Liver (tissue), 8 donors: ENCODE measurements at regions not wholly inside any gene's neighbourhood (a gene's known extent, or its start where the extent isn't known, plus 50 kb on each side); places are given as distances from the start of the nearest gene placed in this dataset.

Source experiments
- DNase-seq: peaks from one replicate; pipeline ENCODE4 v3.0.0-alpha.2; 2017; ENCODE audit warnings: low spot score
- H3K27ac ChIP-seq, 2 donors: one replicate each; pipeline ENCODE4 v1.7.0; 2013; ENCODE audit warnings: inconsistent platforms in 2 of 2, low read length in 2 of 2, control low read depth in 1 of 2, low read depth in 1 of 2, mild to moderate bottlenecking in 1 of 2
- H3K27me3 ChIP-seq, 4 donors: one replicate each; pipeline versions ENCODE4 v1.6.1 to v1.7.0; 2013; ENCODE audit warnings: low read length in 3 of 4, inconsistent platforms in 1 of 4, mild to moderate bottlenecking in 1 of 4, moderate library complexity in 1 of 4; ENCODE audit not compliant: control insufficient read depth in 4 of 4, insufficient read depth in 4 of 4
- H3K36me3 ChIP-seq, 4 donors: one replicate each; pipeline versions ENCODE4 v1.6.1 to v1.7.0; 2013; ENCODE audit warnings: low read length in 3 of 4, mild to moderate bottlenecking in 3 of 4, low read depth in 1 of 4, moderate library complexity in 1 of 4; ENCODE audit not compliant: control insufficient read depth in 4 of 4, insufficient read depth in 3 of 4
- H3K4me1 ChIP-seq, 4 donors: one replicate each; pipeline versions ENCODE4 v1.6.1 to v1.7.0; 2013; ENCODE audit warnings: low read length in 3 of 4, mild to moderate bottlenecking in 3 of 4, moderate library complexity in 1 of 4; ENCODE audit not compliant: control insufficient read depth in 4 of 4, insufficient read depth in 4 of 4
- H3K4me3 ChIP-seq, 3 donors: one replicate each; pipeline versions ENCODE4 v1.6.1 to v1.7.0; 2013; ENCODE audit warnings: low read length in 3 of 3, control low read depth in 1 of 3, low read depth in 1 of 3, mild to moderate bottlenecking in 1 of 3
- H3K9ac ChIP-seq, 2 donors: one replicate each; pipeline ENCODE4 v1.7.0; 2013; ENCODE audit warnings: low read length in 2 of 2, mild to moderate bottlenecking in 2 of 2, moderate library complexity in 2 of 2, control low read depth in 1 of 2, low read depth in 1 of 2
- H3K9me3 ChIP-seq, 4 donors: one replicate each; pipeline versions ENCODE4 v1.6.1 to v1.7.0; 2013; ENCODE audit warnings: low read length in 3 of 4; ENCODE audit not compliant: control insufficient read depth in 4 of 4
- CTCF ChIP-seq: fragments of 150-350 bp; IDR thresholded peaks from 2 replicates; pipeline ENCODE4 v1.5.1; 2017; ENCODE audit warnings: improper control_type of control experiment, low read depth, low read length; ENCODE audit not compliant: missing input control
- EGR1 ChIP-seq, 2 donors: IDR thresholded peaks; 2 replicates each; pipeline ENCODE4 v1.6.1; 2016 to 2018; ENCODE audit warnings: antibody characterized with exemption in 2 of 2, low read depth in 2 of 2
- FOXA1 ChIP-seq: IDR thresholded peaks from 2 replicates; pipeline ENCODE4 v1.6.1; 2016; ENCODE audit warnings: antibody characterized with exemption
- FOXA2 ChIP-seq: IDR thresholded peaks from 2 replicates; pipeline ENCODE4 v1.6.1; 2016; ENCODE audit warnings: antibody characterized with exemption
- GABPA ChIP-seq, 2 donors: IDR thresholded peaks in 1 of 2; conservative IDR thresholded peaks in 1 of 2; 2 replicates each; pipeline ENCODE4 v1.6.1; 2016; ENCODE audit warnings: antibody characterized with exemption in 2 of 2, mild to moderate bottlenecking in 1 of 2, moderate library complexity in 1 of 2
- HNF4A ChIP-seq, 2 donors: conservative IDR thresholded peaks; 2 replicates each; pipeline ENCODE4 v1.6.1; 2016; ENCODE audit warnings: antibody characterized with exemption in 2 of 2, mild to moderate bottlenecking in 2 of 2
- HNF4G ChIP-seq: IDR thresholded peaks from 2 replicates; pipeline ENCODE4 v1.6.1; 2016; ENCODE audit warnings: antibody characterized with exemption
- JUND ChIP-seq, 2 donors: IDR thresholded peaks; 2 replicates each; pipeline ENCODE4 v1.6.1; 2016; ENCODE audit warnings: antibody characterized with exemption in 2 of 2
- NR2F2 ChIP-seq: IDR thresholded peaks from 2 replicates; pipeline ENCODE4 v1.6.1; 2016; ENCODE audit warnings: antibody characterized with exemption
- RAD21 ChIP-seq, 2 donors: IDR thresholded peaks; 2 replicates each; pipeline ENCODE4 v1.6.1; 2016; ENCODE audit warnings: antibody characterized with exemption in 2 of 2, mild to moderate bottlenecking in 2 of 2
- REST ChIP-seq: IDR thresholded peaks from 2 replicates; pipeline ENCODE4 v1.6.1; 2016; ENCODE audit warnings: antibody characterized with exemption, mild to moderate bottlenecking
- RXRA ChIP-seq, 2 donors: IDR thresholded peaks; 2 replicates each; pipeline ENCODE4 v1.6.1; 2017 to 2018; ENCODE audit warnings: antibody characterized with exemption in 2 of 2, mild to moderate bottlenecking in 1 of 2
- SP1 ChIP-seq: IDR thresholded peaks from 2 replicates; pipeline ENCODE4 v1.6.1; 2018; ENCODE audit warnings: antibody characterized with exemption, mild to moderate bottlenecking
- TAF1 ChIP-seq: conservative IDR thresholded peaks from 2 replicates; pipeline ENCODE4 v1.6.1; 2016; ENCODE audit warnings: antibody characterized with exemption, mild to moderate bottlenecking
- YY1 ChIP-seq: IDR thresholded peaks from 2 replicates; pipeline ENCODE4 v1.6.1; 2016; ENCODE audit warnings: antibody characterized with exemption, mild to moderate bottlenecking
- WGBS: extraction: QIAGEN DNeasy Blood & Tissue Kit; methylation state at CpG from one replicate; pipeline ENCODE4 v1.1.7; 2013; 5-methylcytosine and 5-hydroxymethylcytosine counted together
- TF ChIP-seq, protein P1 (sequence below): IDR thresholded peaks from 2 replicates; pipeline ENCODE4 v1.6.1; 2016; ENCODE audit warnings: antibody characterized with exemption
- TF ChIP-seq, protein P2 (sequence below): IDR thresholded peaks from 2 replicates; pipeline ENCODE4 v1.6.1; 2016; ENCODE audit warnings: antibody characterized with exemption
- TF ChIP-seq, protein P3 (sequence below): IDR thresholded peaks from 2 replicates; pipeline ENCODE4 v1.6.1; 2016; ENCODE audit warnings: antibody characterized with exemption
- donor health status: healthy.
- donor health status: healthy.
- donor health status: healthy.
- donor health status: healthy.
- donor health status: healthy.

GRCh38 chr16:64693946-64694345, 427.9 kb downstream of the CDH11 start:
- 72% methylated on average over 3 of the region's 3 CpGs for WGBS
- no peak for TF ChIP-seq EGR1 (IDR thresholded peaks at IDR 0.05; ENCODE audit: low read depth in 2 of 2)
- TF ChIP-seq, protein P1, sequence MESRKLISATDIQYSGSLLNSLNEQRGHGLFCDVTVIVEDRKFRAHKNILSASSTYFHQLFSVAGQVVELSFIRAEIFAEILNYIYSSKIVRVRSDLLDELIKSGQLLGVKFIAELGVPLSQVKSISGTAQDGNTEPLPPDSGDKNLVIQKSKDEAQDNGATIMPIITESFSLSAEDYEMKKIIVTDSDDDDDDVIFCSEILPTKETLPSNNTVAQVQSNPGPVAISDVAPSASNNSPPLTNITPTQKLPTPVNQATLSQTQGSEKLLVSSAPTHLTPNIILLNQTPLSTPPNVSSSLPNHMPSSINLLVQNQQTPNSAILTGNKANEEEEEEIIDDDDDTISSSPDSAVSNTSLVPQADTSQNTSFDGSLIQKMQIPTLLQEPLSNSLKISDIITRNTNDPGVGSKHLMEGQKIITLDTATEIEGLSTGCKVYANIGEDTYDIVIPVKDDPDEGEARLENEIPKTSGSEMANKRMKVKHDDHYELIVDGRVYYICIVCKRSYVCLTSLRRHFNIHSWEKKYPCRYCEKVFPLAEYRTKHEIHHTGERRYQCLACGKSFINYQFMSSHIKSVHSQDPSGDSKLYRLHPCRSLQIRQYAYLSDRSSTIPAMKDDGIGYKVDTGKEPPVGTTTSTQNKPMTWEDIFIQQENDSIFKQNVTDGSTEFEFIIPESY: no peak
- TF ChIP-seq GABPA (IDR thresholded peaks at IDR 0.05 in 1 of 2, conservative IDR thresholded peaks at IDR 0.05 in 1 of 2): no peak
- no peak for TF ChIP-seq RXRA (IDR thresholded peaks at IDR 0.05)
- TF ChIP-seq FOXA2: no peak
- TF ChIP-seq FOXA1: no peak
- no peak for TF ChIP-seq HNF4G
- TF ChIP-seq RAD21 (IDR thresholded peaks at IDR 0.05): no peak
- no peak for TF ChIP-seq HNF4A (conservative IDR thresholded peaks at IDR 0.05)
- no peak for TF ChIP-seq TAF1
- TF ChIP-seq, protein P2, sequence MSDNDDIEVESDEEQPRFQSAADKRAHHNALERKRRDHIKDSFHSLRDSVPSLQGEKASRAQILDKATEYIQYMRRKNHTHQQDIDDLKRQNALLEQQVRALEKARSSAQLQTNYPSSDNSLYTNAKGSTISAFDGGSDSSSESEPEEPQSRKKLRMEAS: no peak
- no peak for TF ChIP-seq YY1
- no peak for TF ChIP-seq REST
- TF ChIP-seq JUND (IDR thresholded peaks at IDR 0.05): no peak
- TF ChIP-seq NR2F2: no peak
- Histone ChIP-seq H3K36me3 (no peaks in the 10 kb centered on the region), H3K9me3 (no peaks in the 10 kb centered on the region), H3K27me3 (no peaks in the 10 kb centered on the region), H3K4me3 (no peak overlapping the region), H3K9ac (no peak overlapping the region), H3K27ac (no peak overlapping the region), H3K4me1 (no peaks in the 10 kb centered on the region)
- DNase-seq: no peak

GRCh38 chr16:64687786-64688185, 434.1 kb downstream of the CDH11 start:
- no peaks in the 10 kb centered on the region for H3K4me1 ChIP-seq
- H3K9ac ChIP-seq: no peak overlapping the region
- no peak overlapping the region for H3K27ac ChIP-seq
- no peaks in the 10 kb centered on the region for H3K27me3 ChIP-seq
- no peak overlapping the region for H3K4me3 ChIP-seq
- 80% methylated on average over 4 of the region's 4 CpGs for WGBS
- H3K36me3 ChIP-seq: no peaks in the 10 kb centered on the region
- no peak for DNase-seq
- TF ChIP-seq, protein P3, sequence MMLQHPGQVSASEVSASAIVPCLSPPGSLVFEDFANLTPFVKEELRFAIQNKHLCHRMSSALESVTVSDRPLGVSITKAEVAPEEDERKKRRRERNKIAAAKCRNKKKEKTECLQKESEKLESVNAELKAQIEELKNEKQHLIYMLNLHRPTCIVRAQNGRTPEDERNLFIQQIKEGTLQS: no peak
- TF ChIP-seq FOXA1: no peak
- TF ChIP-seq GABPA (IDR thresholded peaks at IDR 0.05 in 1 of 2, conservative IDR thresholded peaks at IDR 0.05 in 1 of 2): no peak
- TF ChIP-seq HNF4G: no peak
- TF ChIP-seq JUND (IDR thresholded peaks at IDR 0.05): no peak
- TF ChIP-seq HNF4A (conservative IDR thresholded peaks at IDR 0.05): no peak
- TF ChIP-seq, protein P2: no peak
- TF ChIP-seq, protein P1: no peak
- no peak for TF ChIP-seq CTCF
- no peak for TF ChIP-seq SP1
- no peak for TF ChIP-seq REST
- no peak for TF ChIP-seq EGR1 (IDR thresholded peaks at IDR 0.05; ENCODE audit: low read depth in 2 of 2)
- no peaks in the 10 kb centered on the region for H3K9me3 ChIP-seq
